ENCODE measurements at regions not wholly inside any gene's neighbourhood (a gene's known extent, or its start where the extent isn't known, plus 50 kb on each side); places are given as distances from the start of the nearest gene placed in this dataset.

GRCh38 chr12:28065889-28066630 lies 93.5 kb upstream of the PTHLH start:
- CTCF ChIA-PET, result interaction anchor here (0.7 kb wide), 1 partner anchor 10 kb away, joined by 3 read pairs; no protein-coding TSS in a partner anchor
- no peaks in the 10 kb centered on the region for H3K9me3 ChIP-seq (ENCODE audit: control insufficient read depth, insufficient read depth, low read length)
- no peak overlapping the region for H3K4me3 ChIP-seq (ENCODE audit: insufficient read depth, low read depth, low read length)
- no peak overlapping the region for H2AK5ac ChIP-seq (ENCODE audit: low read depth, low read length)
- H3K9me1 ChIP-seq (ENCODE audit: insufficient read depth, low read length), result no peaks in the 10 kb centered on the region
- H3K36me3 ChIP-seq (ENCODE audit: control insufficient read depth, insufficient read depth, low read length), result no peaks in the 10 kb centered on the region
- POLR2A ChIA-PET (ENCODE audit: unreplicated experiment), result no interaction called here
- H3K4me2 ChIP-seq (ENCODE audit: low read depth, low read length), result no peak overlapping the region
- WGBS, 2 experiments (ENCODE audit: extremely low coverage in 2 of 2, insufficient read length in 1 of 2), result 40% methylated on average over 1 of the region's 1 CpG; no CpG with 5 or more reads in 1 of the 2 experiments
- no peak overlapping the region for H3K14ac ChIP-seq (replicated peaks; ENCODE audit: low read depth, low read length)
- BruUV-seq (replicated peaks), result no TSS peak
- H2BK15ac ChIP-seq (ENCODE audit: low read depth, low read length), result no peak overlapping the region
- H3K79me1 ChIP-seq (ENCODE audit: low read depth in 1 of 2, low read length in 2 of 2), result no peaks in the 10 kb centered on the region
- DNase-seq (no peak), ATAC-seq (ENCODE audit: low read depth) (no peak)
- H3K23ac ChIP-seq (ENCODE audit: low read depth, low read length), result no peak overlapping the region
- TF ChIP-seq CTCF (conservative IDR thresholded peaks at IDR 0.05; ENCODE audit: low read depth, low read length), result no peak
- no peak for TF ChIP-seq MXI1 (IDR thresholded peaks at IDR 0.05; ENCODE audit: borderline replicate concordance, low read depth, low read length)
- no peak for TF ChIP-seq NFE2L2 (IDR thresholded peaks at IDR 0.05; ENCODE audit: low read depth, low read length)
- no peak for TF ChIP-seq RFX5 (IDR thresholded peaks at IDR 0.05; ENCODE audit: low read depth, low read length)
- TF ChIP-seq POLR2A (IDR thresholded peaks at IDR 0.05; ENCODE audit: low read depth, low read length), result no peak
- no peak for TF ChIP-seq RCOR1 (IDR thresholded peaks at IDR 0.05; ENCODE audit: insufficient replicate concordance, low read length)
- no peak for TF ChIP-seq MAZ (IDR thresholded peaks at IDR 0.05; ENCODE audit: borderline replicate concordance, low read depth, low read length)
- no peak for TF ChIP-seq CHD1 (IDR thresholded peaks at IDR 0.05; ENCODE audit: low read depth, low read length)
- TF ChIP-seq, protein P1, sequence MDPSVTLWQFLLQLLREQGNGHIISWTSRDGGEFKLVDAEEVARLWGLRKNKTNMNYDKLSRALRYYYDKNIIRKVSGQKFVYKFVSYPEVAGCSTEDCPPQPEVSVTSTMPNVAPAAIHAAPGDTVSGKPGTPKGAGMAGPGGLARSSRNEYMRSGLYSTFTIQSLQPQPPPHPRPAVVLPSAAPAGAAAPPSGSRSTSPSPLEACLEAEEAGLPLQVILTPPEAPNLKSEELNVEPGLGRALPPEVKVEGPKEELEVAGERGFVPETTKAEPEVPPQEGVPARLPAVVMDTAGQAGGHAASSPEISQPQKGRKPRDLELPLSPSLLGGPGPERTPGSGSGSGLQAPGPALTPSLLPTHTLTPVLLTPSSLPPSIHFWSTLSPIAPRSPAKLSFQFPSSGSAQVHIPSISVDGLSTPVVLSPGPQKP (IDR thresholded peaks at IDR 0.05; ENCODE audit: borderline replicate concordance, low read depth, low read length), result no peak
- TF ChIP-seq USF2 (IDR thresholded peaks at IDR 0.05; ENCODE audit: low read depth, low read length), result no peak
- TF ChIP-seq FOS (IDR thresholded peaks at IDR 0.05; ENCODE audit: low read depth, low read length), result no peak
- no peak for TF ChIP-seq CEBPB (IDR thresholded peaks at IDR 0.05; ENCODE audit: low read depth, low read length)
- no peak for TF ChIP-seq RAD21 (IDR thresholded peaks at IDR 0.05; ENCODE audit: low read length)
- no peak for TF ChIP-seq SMC3 (IDR thresholded peaks at IDR 0.05; ENCODE audit: low read depth, low read length)
- TF ChIP-seq MAFK (IDR thresholded peaks at IDR 0.05; ENCODE audit: low read depth, low read length), result no peak
- no peak for TF ChIP-seq BHLHE40 (IDR thresholded peaks at IDR 0.05; ENCODE audit: low read depth, low read length)
- H3K4ac ChIP-seq (ENCODE audit: low read depth, low read length), result no peak overlapping the region
- H4K5ac ChIP-seq (ENCODE audit: low read depth, low read length), result no peak overlapping the region
- no peak overlapping the region for H2BK20ac ChIP-seq (ENCODE audit: low read depth, low read length)
- no peak overlapping the region for H4K91ac ChIP-seq (ENCODE audit: insufficient read depth, low read depth, low read length)
- no peak overlapping the region for H3K18ac ChIP-seq (ENCODE audit: low read depth, low read length)
- dilution Hi-C loops (cut with HindIII; ENCODE audit: low sequenced_read_pairs, unreplicated experiment), result no loop called here
- H3K27me3 ChIP-seq (ENCODE audit: control insufficient read depth, insufficient read depth, low read length), result no peaks in the 10 kb centered on the region
- no peak overlapping the region for H3K56ac ChIP-seq (ENCODE audit: extremely low read depth, insufficient read depth, low read length)
- H3K4me1 ChIP-seq (ENCODE audit: control insufficient read depth, insufficient read depth, low read length), result no peaks in the 10 kb centered on the region
- H2AK9ac ChIP-seq (replicated peaks; ENCODE audit: low read depth, low read length, poor library complexity), result no peak overlapping the region
- in situ Hi-C loops (cut with MboI; ENCODE audit: low sequenced_read_pairs), result no loop called here
- no peak overlapping the region for H4K8ac ChIP-seq (ENCODE audit: low read depth in 2 of 2, low read length in 2 of 2)
- intact Hi-C loops (cut with micrococcal nuclease), result no loop called here
- H2BK5ac ChIP-seq (ENCODE audit: low read depth, low read length, poor library complexity, severe bottlenecking), result no peak overlapping the region
- H2BK120ac ChIP-seq (ENCODE audit: low read depth, low read length), result no peak overlapping the region
- H3K9ac ChIP-seq (ENCODE audit: low read depth, low read length), result no peak overlapping the region
- H4K20me1 ChIP-seq (ENCODE audit: insufficient read depth, low read length), result no peaks in the 10 kb centered on the region
- no peak overlapping the region for H2AFZ ChIP-seq (replicated peaks; ENCODE audit: low read length, poor library complexity)
- H3K27ac ChIP-seq (ENCODE audit: insufficient read depth, low read length), result no peak overlapping the region

Data from IMR-90 (cell line).